ENCODE measurements at regions not wholly inside any gene's neighbourhood (a gene's known extent, or its start where the extent isn't known, plus 50 kb on each side); places are given as distances from the start of the nearest gene placed in this dataset.

DNA sequence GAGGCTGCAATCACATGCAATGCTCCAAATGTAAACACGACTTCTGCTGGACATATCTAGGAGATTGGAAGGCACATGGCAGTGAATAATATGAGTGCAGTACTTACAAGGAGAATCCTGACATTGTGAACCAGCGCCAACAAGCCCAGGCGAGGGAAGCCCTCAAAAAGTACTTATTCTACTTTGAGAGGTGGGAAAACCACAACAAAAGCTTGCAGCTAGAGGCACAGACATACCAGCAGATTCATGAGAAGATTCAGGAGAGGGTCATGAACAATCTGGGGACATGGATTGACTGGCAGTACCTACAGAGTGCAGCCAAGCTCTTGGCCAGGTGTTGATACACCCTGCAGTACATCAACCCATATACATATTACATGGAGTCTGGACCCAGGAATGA lies 475.7 kb upstream of the CDH2 start:
- no peaks in the 10 kb centered on the region for H3K36me3 ChIP-seq
- intact Hi-C loops (cut with DNase I): no loop called here
- no peak for TF ChIP-seq POLR2A (IDR thresholded peaks at IDR 0.05)
- TF ChIP-seq, protein P1, sequence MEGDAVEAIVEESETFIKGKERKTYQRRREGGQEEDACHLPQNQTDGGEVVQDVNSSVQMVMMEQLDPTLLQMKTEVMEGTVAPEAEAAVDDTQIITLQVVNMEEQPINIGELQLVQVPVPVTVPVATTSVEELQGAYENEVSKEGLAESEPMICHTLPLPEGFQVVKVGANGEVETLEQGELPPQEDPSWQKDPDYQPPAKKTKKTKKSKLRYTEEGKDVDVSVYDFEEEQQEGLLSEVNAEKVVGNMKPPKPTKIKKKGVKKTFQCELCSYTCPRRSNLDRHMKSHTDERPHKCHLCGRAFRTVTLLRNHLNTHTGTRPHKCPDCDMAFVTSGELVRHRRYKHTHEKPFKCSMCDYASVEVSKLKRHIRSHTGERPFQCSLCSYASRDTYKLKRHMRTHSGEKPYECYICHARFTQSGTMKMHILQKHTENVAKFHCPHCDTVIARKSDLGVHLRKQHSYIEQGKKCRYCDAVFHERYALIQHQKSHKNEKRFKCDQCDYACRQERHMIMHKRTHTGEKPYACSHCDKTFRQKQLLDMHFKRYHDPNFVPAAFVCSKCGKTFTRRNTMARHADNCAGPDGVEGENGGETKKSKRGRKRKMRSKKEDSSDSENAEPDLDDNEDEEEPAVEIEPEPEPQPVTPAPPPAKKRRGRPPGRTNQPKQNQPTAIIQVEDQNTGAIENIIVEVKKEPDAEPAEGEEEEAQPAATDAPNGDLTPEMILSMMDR (IDR thresholded peaks at IDR 0.05): no peak
- H3K9me3 ChIP-seq: no peaks in the 10 kb centered on the region
- WGBS (ENCODE audit: insufficient coverage, low coverage, low lambda C conversion rate, missing lambda C conversion rate): 79% methylated on average over 2 of the region's 3 CpGs
- DNase-seq (no peak), ATAC-seq (no peak)
- no peaks in the 10 kb centered on the region for H3K27me3 ChIP-seq
- H3K4me1 ChIP-seq: no peaks in the 10 kb centered on the region
- H3K27ac ChIP-seq: no peak overlapping the region
- H3K4me3 ChIP-seq: no peak overlapping the region

DNA sequence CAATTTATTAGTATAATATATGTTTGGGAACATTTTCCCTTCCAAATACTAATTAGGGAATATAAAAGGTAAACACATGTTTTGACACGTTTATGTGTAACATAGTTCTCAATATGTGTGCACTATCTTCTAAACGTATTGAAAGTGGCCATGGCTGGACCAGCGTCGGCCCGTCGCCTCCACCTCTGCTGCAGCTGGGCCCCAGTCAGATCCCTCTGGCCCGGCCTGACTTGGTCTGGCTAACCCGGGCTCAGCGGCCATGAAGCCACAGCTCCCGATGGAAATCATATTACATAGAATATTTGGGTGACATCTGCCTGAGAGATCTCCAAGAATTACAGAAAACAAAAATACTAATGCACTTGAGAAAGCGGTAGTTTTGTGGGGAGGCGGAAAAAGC lies 474.4 kb upstream of the CDH2 start:
- 64% methylated on average over 12 of the region's 12 CpGs for WGBS (ENCODE audit: insufficient coverage, low coverage, low lambda C conversion rate, missing lambda C conversion rate)
- no peak for TF ChIP-seq POLR2A (IDR thresholded peaks at IDR 0.05)
- TF ChIP-seq, protein P1 (IDR thresholded peaks at IDR 0.05): no peak
- Histone ChIP-seq H3K9me3 (no peaks in the 10 kb centered on the region), H3K27me3 (no peaks in the 10 kb centered on the region), H3K4me1 (no peaks in the 10 kb centered on the region), H3K36me3 (no peaks in the 10 kb centered on the region), H3K4me3 (no peak overlapping the region), H3K27ac (no peak overlapping the region)
- intact Hi-C loops (cut with DNase I): no loop called here
- ATAC-seq (no peak), DNase-seq (no peak)

DNA sequence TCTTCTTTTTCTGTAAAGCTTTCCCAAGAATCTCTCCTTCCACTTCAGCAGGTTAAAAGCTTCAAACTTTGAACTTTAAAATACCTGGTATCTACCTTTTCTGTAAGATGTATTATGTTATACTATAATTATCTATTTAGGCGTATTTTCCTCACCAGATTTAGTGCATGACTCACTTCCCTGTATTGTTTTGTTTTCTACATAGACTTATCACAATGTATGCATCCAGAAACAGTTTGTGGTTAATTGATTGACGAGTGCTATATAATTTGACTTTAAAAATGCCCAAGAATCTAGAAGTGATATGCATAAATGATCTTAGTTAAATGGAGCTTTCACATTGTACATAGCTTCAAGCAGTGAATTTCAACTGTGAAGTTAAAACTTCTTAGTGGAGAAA lies 473.9 kb upstream of the CDH2 start:
- no peak for ATAC-seq
- DNase-seq: no peak
- H3K27ac ChIP-seq: no peak overlapping the region
- 29% methylated on average over 2 of the region's 2 CpGs for WGBS (ENCODE audit: insufficient coverage, low coverage, low lambda C conversion rate, missing lambda C conversion rate)
- intact Hi-C loops (cut with DNase I): no loop called here
- no peak for TF ChIP-seq POLR2A (IDR thresholded peaks at IDR 0.05)
- TF ChIP-seq, protein P1 (IDR thresholded peaks at IDR 0.05): no peak
- no peaks in the 10 kb centered on the region for H3K9me3 ChIP-seq
- no peak overlapping the region for H3K4me3 ChIP-seq
- H3K27me3 ChIP-seq: no peaks in the 10 kb centered on the region
- no peaks in the 10 kb centered on the region for H3K4me1 ChIP-seq
- no peaks in the 10 kb centered on the region for H3K36me3 ChIP-seq

DNA sequence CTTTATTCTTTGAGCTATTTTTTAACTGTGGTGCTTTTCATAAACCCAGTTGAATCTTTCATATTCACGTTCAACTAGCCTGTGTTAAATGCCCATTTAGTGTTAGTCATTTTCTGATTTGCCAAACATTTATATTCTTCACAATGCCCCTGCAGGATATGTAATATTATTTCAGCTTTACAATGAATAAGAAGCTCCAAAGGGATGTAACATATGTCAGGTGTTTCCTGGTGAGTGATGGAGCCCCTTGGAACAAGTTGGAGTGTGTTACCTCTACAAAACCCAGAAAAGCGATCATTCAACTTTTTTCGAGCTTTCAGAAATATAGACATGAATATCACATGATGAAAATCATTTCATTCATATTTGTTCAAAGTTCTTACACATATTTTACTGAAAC lies 471.0 kb upstream of the CDH2 start:
- Histone ChIP-seq H3K4me1 (no peaks in the 10 kb centered on the region), H3K27ac (no peak overlapping the region), H3K36me3 (no peaks in the 10 kb centered on the region), H3K9me3 (no peaks in the 10 kb centered on the region), H3K4me3 (no peak overlapping the region), H3K27me3 (no peaks in the 10 kb centered on the region)
- no peak for TF ChIP-seq POLR2A (IDR thresholded peaks at IDR 0.05)
- TF ChIP-seq, protein P1 (IDR thresholded peaks at IDR 0.05): no peak
- ATAC-seq (no peak), DNase-seq (no peak)
- WGBS (ENCODE audit: insufficient coverage, low coverage, low lambda C conversion rate, missing lambda C conversion rate): 61% methylated on average over 3 of the region's 3 CpGs
- intact Hi-C loops (cut with DNase I): no loop called here

DNA sequence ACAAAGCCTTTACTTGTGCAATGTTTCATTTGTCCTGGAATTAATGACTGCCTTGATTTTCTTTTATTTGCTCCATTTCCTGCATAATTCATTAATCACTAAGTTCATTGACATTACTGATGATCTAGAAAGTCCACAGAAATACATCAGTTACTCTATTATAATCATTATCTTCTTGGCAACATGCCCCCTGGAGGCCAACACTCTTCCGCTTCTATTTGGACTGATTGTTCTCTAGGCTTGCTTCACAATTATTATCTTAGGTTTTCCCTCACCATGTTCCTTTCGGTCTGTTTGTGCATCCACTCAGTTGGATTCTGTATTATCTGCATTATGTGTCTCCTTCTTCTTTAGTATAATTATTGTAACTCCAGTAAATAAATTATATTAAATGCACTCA lies 461.0 kb upstream of the CDH2 start:
- Histone ChIP-seq H3K9me3 (no peaks in the 10 kb centered on the region), H3K27me3 (no peaks in the 10 kb centered on the region), H3K4me1 (no peaks in the 10 kb centered on the region), H3K27ac (no peak overlapping the region), H3K36me3 (no peaks in the 10 kb centered on the region), H3K4me3 (no peak overlapping the region)
- TF ChIP-seq, protein P1 (IDR thresholded peaks at IDR 0.05): no peak
- TF ChIP-seq POLR2A (IDR thresholded peaks at IDR 0.05): no peak
- DNase-seq (no peak), ATAC-seq (no peak)
- 52% methylated on average over 2 of the region's 2 CpGs for WGBS (ENCODE audit: insufficient coverage, low coverage, low lambda C conversion rate, missing lambda C conversion rate)
- intact Hi-C loops (cut with DNase I): no loop called here
